Suprapubic skin (tissue), 4 donors: ENCODE measurements at regions not wholly inside any gene's neighbourhood (a gene's known extent, or its start where the extent isn't known, plus 50 kb on each side); places are given as distances from the start of the nearest gene placed in this dataset.

ENCODE experiments used
- DNase-seq, 2 donors: peaks; one replicate each; pipeline ENCODE4 v3.0.0-alpha.2; 2019; ENCODE audit warnings: low spot score in 2 of 2
- H3K27ac ChIP-seq: fragments of 200-600 bp; sonication (generic); one replicate; pipeline ENCODE4 v1.5.1; 2019
- H3K27me3 ChIP-seq: fragments of 200-600 bp; sonication (generic); one replicate; pipeline ENCODE4 v1.5.1; 2019
- H3K36me3 ChIP-seq: fragments of 200-600 bp; sonication (generic); one replicate; pipeline ENCODE4 v1.5.1; 2019
- H3K4me1 ChIP-seq: fragments of 200-600 bp; sonication (generic); one replicate; pipeline ENCODE4 v1.5.1; 2019
- H3K4me3 ChIP-seq: fragments of 200-600 bp; sonication (generic); one replicate; pipeline ENCODE4 v1.5.1; 2019; ENCODE audit warnings: mild to moderate bottlenecking
- H3K9me3 ChIP-seq: fragments of 200-600 bp; sonication (generic); one replicate; pipeline ENCODE4 v1.5.1; 2019
- EP300 ChIP-seq: sonication (generic); formaldehyde crosslinking; IDR thresholded peaks from one replicate; pipeline ENCODE4 v1.6.1; 2017; ENCODE audit warnings: antibody characterized with exemption
- POLR2A ChIP-seq, 2 donors: fragments of 450-650 bp; IDR thresholded peaks; one replicate each; pipeline ENCODE4 v1.6.1; 2017; ENCODE audit warnings: antibody characterized with exemption in 2 of 2, mild to moderate bottlenecking in 2 of 2, moderate library complexity in 2 of 2
- POLR2AphosphoS5 ChIP-seq, 3 donors: sonication (generic); formaldehyde crosslinking; IDR thresholded peaks; one replicate each; pipeline ENCODE4 v1.6.1; 2017; ENCODE audit warnings: antibody characterized with exemption in 3 of 3
- WGBS: methylation state at CpG from one replicate; pipeline ENCODE4 v1.1.5; 2018; 5-methylcytosine and 5-hydroxymethylcytosine counted together
- TF ChIP-seq, protein P1 (sequence below), 2 donors: fragments of 200-600 bp in 1 of 2; fragments of 450-650 bp in 1 of 2; sonication (generic) in 1 of 2; IDR thresholded peaks; one replicate each; pipeline ENCODE4 v1.5.1; 2016 to 2019; ENCODE audit warnings: antibody characterized with exemption in 2 of 2, mild to moderate bottlenecking in 1 of 2, moderate library complexity in 1 of 2

DNA sequence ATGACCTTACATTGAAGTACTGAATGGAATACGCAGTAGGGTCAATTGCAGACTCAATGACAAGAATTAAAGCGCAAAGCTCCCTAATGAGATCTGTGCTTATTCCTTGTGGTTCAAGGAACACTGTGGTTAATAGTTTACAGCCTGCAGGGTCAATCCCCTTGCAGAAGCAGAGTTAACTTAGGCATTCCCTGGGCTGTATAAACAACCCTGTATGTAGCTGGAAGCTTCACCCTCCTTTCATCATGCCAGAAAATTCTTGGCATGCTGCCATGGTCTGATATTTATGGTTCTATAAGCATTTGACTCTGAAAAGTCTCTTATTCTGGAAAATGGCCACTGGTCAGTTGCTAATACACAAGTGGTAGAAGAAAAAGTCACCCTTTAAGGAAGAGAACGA lies 227.7 kb downstream of the NOVA1 start:
- Histone ChIP-seq H3K4me3 (no peak overlapping the region), H3K9me3 (no peaks in the 10 kb centered on the region), H3K27ac (no peak overlapping the region), H3K4me1 (no peaks in the 10 kb centered on the region), H3K36me3 (no peaks in the 10 kb centered on the region), H3K27me3 (no peaks in the 10 kb centered on the region)
- no peak for DNase-seq
- WGBS: 74% methylated on average over 3 of the region's 3 CpGs
- TF ChIP-seq, protein P1, sequence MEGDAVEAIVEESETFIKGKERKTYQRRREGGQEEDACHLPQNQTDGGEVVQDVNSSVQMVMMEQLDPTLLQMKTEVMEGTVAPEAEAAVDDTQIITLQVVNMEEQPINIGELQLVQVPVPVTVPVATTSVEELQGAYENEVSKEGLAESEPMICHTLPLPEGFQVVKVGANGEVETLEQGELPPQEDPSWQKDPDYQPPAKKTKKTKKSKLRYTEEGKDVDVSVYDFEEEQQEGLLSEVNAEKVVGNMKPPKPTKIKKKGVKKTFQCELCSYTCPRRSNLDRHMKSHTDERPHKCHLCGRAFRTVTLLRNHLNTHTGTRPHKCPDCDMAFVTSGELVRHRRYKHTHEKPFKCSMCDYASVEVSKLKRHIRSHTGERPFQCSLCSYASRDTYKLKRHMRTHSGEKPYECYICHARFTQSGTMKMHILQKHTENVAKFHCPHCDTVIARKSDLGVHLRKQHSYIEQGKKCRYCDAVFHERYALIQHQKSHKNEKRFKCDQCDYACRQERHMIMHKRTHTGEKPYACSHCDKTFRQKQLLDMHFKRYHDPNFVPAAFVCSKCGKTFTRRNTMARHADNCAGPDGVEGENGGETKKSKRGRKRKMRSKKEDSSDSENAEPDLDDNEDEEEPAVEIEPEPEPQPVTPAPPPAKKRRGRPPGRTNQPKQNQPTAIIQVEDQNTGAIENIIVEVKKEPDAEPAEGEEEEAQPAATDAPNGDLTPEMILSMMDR (IDR thresholded peaks at IDR 0.05): no peak

DNA sequence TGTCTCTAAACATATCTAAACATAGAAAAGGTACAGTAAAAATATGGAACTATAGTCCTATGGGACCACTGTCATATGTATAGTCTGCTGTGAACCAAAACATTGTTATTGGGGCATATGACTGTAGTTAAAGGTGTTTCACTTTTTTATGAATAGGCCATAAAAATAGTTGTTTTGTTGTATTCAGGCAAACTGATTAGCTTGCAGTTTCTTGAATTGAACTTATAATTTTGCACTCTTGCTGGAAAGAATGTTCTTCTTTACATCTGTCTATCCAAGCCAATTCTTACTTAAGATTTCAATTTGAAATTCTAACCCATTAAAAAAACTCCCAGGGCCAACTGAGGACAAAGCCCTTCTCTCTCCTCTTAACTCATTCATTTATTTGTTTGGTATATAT lies 234.1 kb downstream of the NOVA1 start:
- Histone ChIP-seq H3K4me3 (no peak overlapping the region), H3K27ac (no peak overlapping the region), H3K27me3 (no peaks in the 10 kb centered on the region), H3K9me3 (no peaks in the 10 kb centered on the region), H3K4me1 (no peaks in the 10 kb centered on the region), H3K36me3 (no peaks in the 10 kb centered on the region)
- no peak for DNase-seq
- TF ChIP-seq, protein P1 (IDR thresholded peaks at IDR 0.05): no peak
- TF ChIP-seq EP300 (no peak), POLR2A (IDR thresholded peaks at IDR 0.05) (no peak), POLR2AphosphoS5 (IDR thresholded peaks at IDR 0.05) (no peak)

DNA sequence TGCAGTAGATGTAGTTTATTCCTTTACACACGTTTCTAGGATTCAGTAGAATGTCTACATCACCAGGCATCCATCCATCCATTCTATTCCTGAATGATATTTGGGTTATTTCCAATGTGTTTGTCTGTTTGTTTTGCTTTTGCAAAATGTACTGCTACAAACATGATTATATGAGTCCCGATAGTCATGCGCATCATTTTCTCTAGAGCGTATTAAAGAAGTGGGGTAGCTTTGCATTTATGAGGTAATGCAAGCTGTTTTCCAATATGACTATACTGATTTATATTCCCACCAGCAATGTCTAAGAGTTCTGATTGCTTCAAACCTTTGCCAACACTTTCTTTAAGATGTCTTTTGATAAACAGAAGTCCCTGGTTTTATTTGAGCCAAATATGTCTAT lies 253.2 kb downstream of the NOVA1 start:
- no peak for TF ChIP-seq EP300
- no peak for TF ChIP-seq POLR2A (IDR thresholded peaks at IDR 0.05)
- no peak for DNase-seq
- Histone ChIP-seq H3K4me3 (no peak overlapping the region), H3K27me3 (no peaks in the 10 kb centered on the region), H3K27ac (no peak overlapping the region), H3K9me3 (no peaks in the 10 kb centered on the region), H3K36me3 (no peaks in the 10 kb centered on the region), H3K4me1 (no peaks in the 10 kb centered on the region)
- 86% methylated on average over 4 of the region's 4 CpGs for WGBS

DNA sequence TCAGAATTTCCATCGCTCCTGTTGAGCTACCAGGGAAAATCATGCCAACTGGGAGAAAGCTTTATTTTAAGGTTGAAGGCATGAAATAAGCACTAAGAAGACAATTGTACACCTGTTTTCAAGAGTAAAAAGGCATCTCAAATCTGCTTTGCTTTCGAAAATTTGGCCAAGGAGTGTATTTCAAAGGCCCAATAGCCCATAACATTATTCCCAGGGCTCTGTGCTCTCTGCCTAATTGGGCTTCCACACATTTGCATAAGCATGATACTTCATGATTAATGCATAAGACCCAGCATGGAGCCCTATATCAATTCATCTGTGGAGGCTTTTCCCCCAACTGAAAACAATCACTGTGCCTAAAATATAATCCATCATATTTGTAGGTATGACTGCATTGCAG lies 258.5 kb downstream of the NOVA1 start:
- no peak for TF ChIP-seq POLR2AphosphoS5 (IDR thresholded peaks at IDR 0.05)
- TF ChIP-seq EP300: no peak
- no peak for TF ChIP-seq POLR2A (IDR thresholded peaks at IDR 0.05)
- TF ChIP-seq, protein P1 (IDR thresholded peaks at IDR 0.05): no peak
- Histone ChIP-seq H3K4me3 (no peak overlapping the region), H3K27ac (no peak overlapping the region), H3K36me3 (no peaks in the 10 kb centered on the region), H3K9me3 (no peaks in the 10 kb centered on the region), H3K4me1 (no peaks in the 10 kb centered on the region), H3K27me3 (no peaks in the 10 kb centered on the region)
- DNase-seq: no peak
- WGBS: 87% methylated on average over 2 of the region's 2 CpGs

DNA sequence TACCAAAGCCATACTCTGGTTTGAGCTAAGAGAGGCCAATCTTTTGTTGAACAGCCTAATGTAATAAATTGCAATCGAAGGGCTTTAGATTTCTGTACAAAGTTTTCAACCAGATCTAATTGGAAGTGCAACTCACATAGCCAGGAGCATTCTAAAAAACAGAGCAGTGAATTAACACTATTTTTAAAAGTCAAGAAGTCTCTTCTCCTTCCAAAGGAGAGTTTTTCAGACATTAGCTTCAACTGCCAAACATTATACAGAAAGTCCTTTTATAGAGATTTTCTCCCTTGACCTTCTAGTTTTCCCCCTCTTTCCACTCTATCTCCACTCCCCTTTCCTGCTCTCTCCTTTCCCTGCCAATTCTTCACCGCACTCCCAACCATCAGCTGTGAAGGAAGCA lies 259.6 kb downstream of the NOVA1 start:
- no peak for TF ChIP-seq POLR2AphosphoS5 (IDR thresholded peaks at IDR 0.05)
- TF ChIP-seq, protein P1 (IDR thresholded peaks at IDR 0.05): no peak
- no peak for TF ChIP-seq EP300
- no peak for TF ChIP-seq POLR2A (IDR thresholded peaks at IDR 0.05)
- Histone ChIP-seq H3K36me3 (no peaks in the 10 kb centered on the region), H3K27me3 (no peaks in the 10 kb centered on the region), H3K9me3 (no peaks in the 10 kb centered on the region), H3K4me1 (no peaks in the 10 kb centered on the region), H3K27ac (no peak overlapping the region), H3K4me3 (no peak overlapping the region)
- WGBS: 42% methylated on average over 2 of the region's 2 CpGs
- no peak for DNase-seq

DNA sequence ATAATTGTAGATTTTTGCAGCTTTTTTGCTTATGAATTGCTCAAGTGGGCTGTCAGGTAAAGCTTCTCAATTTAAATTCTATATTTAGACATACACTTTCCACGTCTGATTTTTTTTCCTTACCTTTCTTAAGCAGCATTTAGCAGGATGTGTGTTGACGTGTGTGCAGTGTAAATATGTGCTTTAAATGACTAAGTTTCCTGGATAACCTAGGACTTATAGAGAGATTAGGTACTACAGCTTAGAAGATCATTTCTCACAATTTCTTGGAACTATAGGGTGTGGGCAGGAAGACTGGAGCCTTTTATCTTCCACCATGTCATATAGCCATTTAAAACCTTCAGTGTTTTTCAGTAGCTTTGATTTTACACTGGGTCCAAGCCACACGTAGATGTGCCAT lies 263.5 kb downstream of the NOVA1 start:
- TF ChIP-seq, protein P1 (IDR thresholded peaks at IDR 0.05): no peak
- TF ChIP-seq POLR2AphosphoS5 (IDR thresholded peaks at IDR 0.05): no peak
- no peak for TF ChIP-seq POLR2A (IDR thresholded peaks at IDR 0.05)
- TF ChIP-seq EP300: no peak
- Histone ChIP-seq H3K27me3 (no peaks in the 10 kb centered on the region), H3K4me1 (no peaks in the 10 kb centered on the region), H3K27ac (no peak overlapping the region), H3K9me3 (no peaks in the 10 kb centered on the region), H3K36me3 (no peaks in the 10 kb centered on the region), H3K4me3 (no peak overlapping the region)
- no peak for DNase-seq
- 61% methylated on average over 3 of the region's 3 CpGs for WGBS
